ENCODE measurements at regions not wholly inside any gene's neighbourhood (a gene's known extent, or its start where the extent isn't known, plus 50 kb on each side); places are given as distances from the start of the nearest gene placed in this dataset.
"Not testable (repeated sequence)": the region's sequence is repeated elsewhere in the genome, so short reads cannot be mapped to it uniquely, and the experiment has no call there.

GRCh38 chr1:121448064-121448463 is 263.3 kb downstream of the SRGAP2C start:
- TF ChIP-seq CTCF (IDR thresholded peaks at IDR 0.05); CREM (CRISPR knock-in tag; IDR thresholded peaks at IDR 0.05); JUN (CRISPR knock-in tag; IDR thresholded peaks at IDR 0.05); SP1 (CRISPR knock-in tag; conservative IDR thresholded peaks at IDR 0.05); IRF1 (CRISPR knock-in tag; IDR thresholded peaks at IDR 0.05); ATF3 (CRISPR knock-in tag; conservative IDR thresholded peaks at IDR 0.05); NR3C1 (CRISPR knock-in tag; conservative IDR thresholded peaks at IDR 0.05; ENCODE audit: low read depth); CREB1 (CRISPR knock-in tag; IDR thresholded peaks at IDR 0.05); AFF4 (CRISPR knock-in tag; IDR thresholded peaks at IDR 0.05; ENCODE audit: borderline replicate concordance); ZNF281 (CRISPR knock-in tag; IDR thresholded peaks at IDR 0.05); ZSCAN18 (CRISPR knock-in tag; IDR thresholded peaks at IDR 0.05); MLX (CRISPR knock-in tag; IDR thresholded peaks at IDR 0.05); SMAD4 (CRISPR knock-in tag; IDR thresholded peaks at IDR 0.05): not testable (repeated sequence)
